RWPE2 (cell line): ENCODE measurements at regions not wholly inside any gene's neighbourhood (a gene's known extent, or its start where the extent isn't known, plus 50 kb on each side); places are given as distances from the start of the nearest gene placed in this dataset.
"Not testable (repeated sequence)": the region's sequence is repeated elsewhere in the genome, so short reads cannot be mapped to it uniquely, and the experiment has no call there.

Source experiments
- ATAC-seq: fragments of 200-7000 bp; cut with Tn5 transposase; 3 replicates; pipeline ENCODE4 v1.9.1; 2021; ENCODE audit warnings: low read depth
- DNase-seq: peaks from one replicate; pipeline ENCODE4 v3.0.0-alpha.2; 2020; ENCODE audit warnings: low spot score
- H3K27ac ChIP-seq: fragments of 450-650 bp; 2 replicates; pipeline ENCODE4 v1.5.1; 2017; ENCODE audit warnings: mild to moderate bottlenecking; ENCODE audit not compliant: poor library complexity, severe bottlenecking
- H3K27me3 ChIP-seq: fragments of 250-450 bp; sonication (Bioruptor Pico); 2 replicates; pipeline ENCODE4 v1.5.1; 2021; ENCODE audit warnings: mild to moderate bottlenecking, moderate library complexity; ENCODE audit not compliant: insufficient read depth, poor library complexity, severe bottlenecking
- H3K36me3 ChIP-seq: fragments of 250-450 bp; sonication (Bioruptor Pico); 2 replicates; pipeline ENCODE4 v1.5.1; 2020; ENCODE audit warnings: low read depth, mild to moderate bottlenecking, moderate library complexity
- H3K4me1 ChIP-seq: fragments of 250-450 bp; sonication (Bioruptor Pico); 2 replicates; pipeline ENCODE4 v1.5.1; 2021; ENCODE audit warnings: mild to moderate bottlenecking, moderate library complexity; ENCODE audit not compliant: insufficient read depth, poor library complexity, severe bottlenecking
- H3K4me3 ChIP-seq: fragments of 250-450 bp; sonication (Bioruptor Pico); 2 replicates; pipeline ENCODE4 v1.5.1; 2021; ENCODE audit warnings: mild to moderate bottlenecking, moderate library complexity; ENCODE audit not compliant: severe bottlenecking
- H3K9me3 ChIP-seq: fragments of 250-450 bp; sonication (Bioruptor Pico); 2 replicates; pipeline ENCODE4 v1.5.1; 2021; ENCODE audit warnings: mild to moderate bottlenecking, moderate library complexity; ENCODE audit not compliant: severe bottlenecking
- CTCF ChIP-seq: fragments of 450-650 bp; IDR thresholded peaks from one replicate; pipeline ENCODE4 v1.5.1; 2017; ENCODE audit warnings: mild to moderate bottlenecking, moderate library complexity; ENCODE audit not compliant: poor library complexity, severe bottlenecking

- Histone ChIP-seq H3K27me3 (no peaks in the 10 kb centered on the region), H3K4me3 (no peak overlapping the region), H3K36me3 (no peaks in the 10 kb centered on the region), H3K27ac (no peak overlapping the region), H3K4me1 (peaks cover 19% of the 10 kb centered on the region), H3K9me3 (no peaks in the 10 kb centered on the region)
- DNase-seq (no peak), ATAC-seq (no peak)
- TF ChIP-seq CTCF: no peak
Measured at GRCh38 chr5:175340180-175340579, 103.8 kb downstream of the DRD1 start.

GRCh38 chr5:175337680-175338079 lies 106.3 kb downstream of the DRD1 start:
- no peaks in the 10 kb centered on the region for H3K9me3 ChIP-seq
- no peak overlapping the region for H3K4me3 ChIP-seq
- no peak overlapping the region for H3K27ac ChIP-seq
- H3K36me3 ChIP-seq: no peaks in the 10 kb centered on the region
- no peaks in the 10 kb centered on the region for H3K4me1 ChIP-seq
- ATAC-seq (no peak), DNase-seq (no peak)
- TF ChIP-seq CTCF: no peak
- no peaks in the 10 kb centered on the region for H3K27me3 ChIP-seq

GRCh38 chr5:175336781-175337180 lies 107.2 kb downstream of the DRD1 start:
- no peak for ATAC-seq

GRCh38 chr5:175335691-175336090 lies 108.3 kb downstream of the DRD1 start:
- Histone ChIP-seq H3K36me3 (no peaks in the 10 kb centered on the region), H3K27me3 (no peaks in the 10 kb centered on the region), H3K4me3 (no peak overlapping the region), H3K27ac (no peak overlapping the region), H3K4me1 (no peaks in the 10 kb centered on the region), H3K9me3 (no peaks in the 10 kb centered on the region)
- DNase-seq: no peak
- ATAC-seq: no peak
- no peak for TF ChIP-seq CTCF

More at GRCh38 chr5:175336781-175337180, 107.2 kb downstream of the DRD1 start:
- no peak for TF ChIP-seq CTCF
- DNase-seq: no peak
- Histone ChIP-seq H3K4me1 (no peaks in the 10 kb centered on the region), H3K27ac (no peak overlapping the region), H3K4me3 (no peak overlapping the region), H3K27me3 (no peaks in the 10 kb centered on the region), H3K36me3 (no peaks in the 10 kb centered on the region), H3K9me3 (no peaks in the 10 kb centered on the region)

- not testable (repeated sequence) for H3K36me3 ChIP-seq, ATAC-seq, H3K9me3 ChIP-seq, H3K27me3 ChIP-seq, H3K4me1 ChIP-seq, H3K4me3 ChIP-seq, DNase-seq, H3K27ac ChIP-seq
Measured at GRCh38 chr5:175331173-175332036, 112.6 kb downstream of the DRD1 start.
